GM10266 (cell line): ENCODE measurements at regions not wholly inside any gene's neighbourhood (a gene's known extent, or its start where the extent isn't known, plus 50 kb on each side); places are given as distances from the start of the nearest gene placed in this dataset.

Experiments used
- DNase-seq: peaks from one replicate; pipeline ENCODE4 v3.0.0; 2012; ENCODE audit errors: extremely low spot score
- TF ChIP-seq, protein P1 (sequence below): IDR thresholded peaks from 2 replicates; pipeline ENCODE4 v1.5.1; 2012; ENCODE audit warnings: mild to moderate bottlenecking, low read depth; ENCODE audit not compliant: control insufficient read depth, insufficient read depth; ENCODE audit errors: missing control alignments

DNA sequence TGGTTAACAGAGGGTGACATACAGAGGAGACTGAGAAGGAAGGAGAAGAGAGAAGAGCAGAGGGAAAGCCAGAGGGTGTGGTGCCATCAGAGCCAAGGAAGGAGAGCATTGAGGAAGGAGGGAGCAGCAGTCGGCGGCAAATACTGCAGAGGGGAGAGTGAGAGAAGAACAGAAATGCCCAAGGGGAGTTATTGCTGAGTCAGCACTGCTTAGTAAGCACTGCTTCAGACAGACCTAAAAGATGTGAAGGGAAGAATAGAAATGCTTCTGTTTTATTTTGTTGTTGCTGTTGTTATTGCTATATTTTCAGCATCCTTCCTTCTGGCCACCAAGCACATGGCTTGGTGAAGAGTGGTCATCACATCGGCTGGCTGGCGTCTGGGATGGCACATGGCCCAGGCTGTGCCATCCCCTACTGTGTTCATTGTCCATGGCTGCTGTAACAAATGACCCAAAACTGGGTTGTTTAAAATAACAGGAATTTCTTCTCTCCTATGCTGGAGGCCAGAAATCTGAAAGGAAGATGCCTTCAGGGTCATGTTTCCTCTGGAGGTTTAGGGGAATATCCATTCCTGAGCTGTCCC is 204.1 kb upstream of the CNR1 start:
- TF ChIP-seq, protein P1, sequence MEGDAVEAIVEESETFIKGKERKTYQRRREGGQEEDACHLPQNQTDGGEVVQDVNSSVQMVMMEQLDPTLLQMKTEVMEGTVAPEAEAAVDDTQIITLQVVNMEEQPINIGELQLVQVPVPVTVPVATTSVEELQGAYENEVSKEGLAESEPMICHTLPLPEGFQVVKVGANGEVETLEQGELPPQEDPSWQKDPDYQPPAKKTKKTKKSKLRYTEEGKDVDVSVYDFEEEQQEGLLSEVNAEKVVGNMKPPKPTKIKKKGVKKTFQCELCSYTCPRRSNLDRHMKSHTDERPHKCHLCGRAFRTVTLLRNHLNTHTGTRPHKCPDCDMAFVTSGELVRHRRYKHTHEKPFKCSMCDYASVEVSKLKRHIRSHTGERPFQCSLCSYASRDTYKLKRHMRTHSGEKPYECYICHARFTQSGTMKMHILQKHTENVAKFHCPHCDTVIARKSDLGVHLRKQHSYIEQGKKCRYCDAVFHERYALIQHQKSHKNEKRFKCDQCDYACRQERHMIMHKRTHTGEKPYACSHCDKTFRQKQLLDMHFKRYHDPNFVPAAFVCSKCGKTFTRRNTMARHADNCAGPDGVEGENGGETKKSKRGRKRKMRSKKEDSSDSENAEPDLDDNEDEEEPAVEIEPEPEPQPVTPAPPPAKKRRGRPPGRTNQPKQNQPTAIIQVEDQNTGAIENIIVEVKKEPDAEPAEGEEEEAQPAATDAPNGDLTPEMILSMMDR: no peak
- no peak for DNase-seq

DNA sequence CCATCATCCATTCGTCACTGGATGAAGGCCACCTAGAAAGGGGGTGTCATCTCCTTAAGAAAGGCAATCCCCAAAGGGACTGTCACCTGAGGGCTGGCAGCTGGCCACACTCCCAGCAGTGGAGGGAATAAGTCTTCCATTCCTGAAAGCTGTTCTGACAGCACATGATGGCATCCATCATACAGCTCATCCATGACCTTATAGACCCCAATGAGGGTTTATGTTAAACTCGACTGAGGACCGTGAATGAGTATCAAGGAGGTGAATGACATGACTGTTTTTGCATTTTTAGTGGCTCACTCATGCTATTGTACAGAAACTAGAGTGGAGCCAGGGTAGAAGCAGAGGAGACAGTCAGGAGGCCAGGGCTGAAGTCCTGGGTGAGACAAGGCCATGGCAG is 203.1 kb upstream of the CNR1 start:
- no peak for DNase-seq
- TF ChIP-seq, protein P1: no peak

DNA sequence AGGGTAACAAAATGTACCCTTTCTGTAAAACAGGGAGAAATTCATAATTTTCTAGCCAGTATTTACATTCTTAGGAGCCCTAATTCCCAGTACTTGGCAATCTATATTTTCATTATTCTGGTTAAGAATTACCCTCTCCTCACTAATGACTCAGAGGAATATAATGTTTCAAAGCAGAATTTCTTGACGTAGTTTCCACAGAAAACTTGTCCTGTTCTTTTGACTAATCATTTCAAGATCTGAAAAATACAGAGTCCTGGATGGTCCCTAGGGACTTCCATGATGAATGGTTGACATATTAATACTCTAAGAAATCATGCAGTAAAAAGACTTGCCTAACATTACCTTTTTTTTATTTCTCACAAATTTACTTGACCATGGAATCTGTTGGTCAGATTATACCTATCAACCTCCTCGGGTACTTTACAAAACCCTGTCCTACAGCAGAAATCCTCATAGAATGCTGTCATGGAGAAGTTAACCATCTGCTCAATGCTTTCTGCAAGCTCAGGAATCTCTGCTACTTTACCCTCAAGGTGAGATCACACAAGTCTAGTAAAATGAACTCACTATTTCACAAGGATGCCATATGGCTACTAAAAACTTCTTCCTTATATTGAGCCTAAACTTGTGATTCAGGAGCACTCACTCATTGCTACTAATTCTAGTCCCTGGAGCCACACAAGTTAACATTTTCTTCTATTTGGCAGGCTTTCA is 202.1 kb upstream of the CNR1 start:
- TF ChIP-seq, protein P1: no peak
- no peak for DNase-seq

DNA sequence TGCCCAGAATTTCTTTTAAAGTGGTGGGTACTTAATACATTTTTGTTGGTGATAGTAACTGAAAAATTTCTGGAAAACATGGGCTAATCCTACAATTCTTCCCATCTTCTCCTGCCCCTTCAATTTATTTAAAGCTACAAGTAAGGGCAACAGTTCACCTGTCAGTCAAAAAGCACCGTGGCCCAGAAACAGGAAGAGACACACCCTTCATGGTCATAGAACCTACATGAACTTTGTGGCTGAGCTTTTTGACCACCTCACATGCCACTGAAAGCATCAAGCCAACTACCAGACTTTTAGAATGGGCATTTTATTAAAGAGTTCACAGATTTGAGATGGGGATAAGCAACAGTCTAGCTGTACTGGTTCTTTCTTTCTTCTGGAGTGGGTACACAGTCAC is 201.1 kb upstream of the CNR1 start:
- TF ChIP-seq, protein P1: no peak
- DNase-seq: no peak

DNA sequence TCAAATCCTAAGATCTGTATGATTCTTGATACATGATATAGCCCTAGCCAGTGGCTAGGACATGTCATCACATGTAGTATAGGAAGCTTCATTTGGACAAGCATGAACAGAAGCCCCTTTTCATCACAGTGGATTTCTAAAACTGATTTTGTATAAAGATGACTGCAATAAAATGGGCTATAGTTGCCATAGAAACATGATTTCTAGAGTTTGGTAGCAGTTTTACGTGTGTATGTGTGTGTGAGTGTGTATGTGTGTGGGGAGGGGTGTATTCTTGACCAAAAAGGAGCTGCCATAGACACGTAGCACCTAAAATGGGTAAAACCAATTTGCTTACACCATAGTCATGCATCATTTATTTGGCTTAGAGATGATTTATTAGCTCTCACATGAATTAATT is 200.5 kb upstream of the CNR1 start:
- TF ChIP-seq, protein P1: no peak
- no peak for DNase-seq

DNA sequence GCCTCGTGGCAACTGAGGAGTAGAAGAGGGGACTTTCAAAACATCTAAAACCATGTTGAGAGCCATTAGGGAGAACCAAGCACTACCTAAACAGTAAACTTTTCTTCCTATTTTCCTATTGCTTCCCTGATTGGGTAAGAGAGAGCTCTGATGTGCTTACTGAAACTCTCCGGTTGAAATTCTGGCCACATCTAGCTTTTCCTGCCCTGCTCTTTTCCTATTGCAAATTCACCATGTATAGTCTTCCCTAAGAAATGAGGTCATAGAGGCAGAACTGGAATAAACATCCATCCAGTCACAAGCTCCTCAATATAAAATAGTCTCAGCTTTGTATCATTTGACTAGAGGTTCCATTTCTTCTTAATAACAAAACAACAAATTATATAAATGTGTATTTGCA is 199.5 kb upstream of the CNR1 start:
- no peak for DNase-seq
- TF ChIP-seq, protein P1: no peak

DNA sequence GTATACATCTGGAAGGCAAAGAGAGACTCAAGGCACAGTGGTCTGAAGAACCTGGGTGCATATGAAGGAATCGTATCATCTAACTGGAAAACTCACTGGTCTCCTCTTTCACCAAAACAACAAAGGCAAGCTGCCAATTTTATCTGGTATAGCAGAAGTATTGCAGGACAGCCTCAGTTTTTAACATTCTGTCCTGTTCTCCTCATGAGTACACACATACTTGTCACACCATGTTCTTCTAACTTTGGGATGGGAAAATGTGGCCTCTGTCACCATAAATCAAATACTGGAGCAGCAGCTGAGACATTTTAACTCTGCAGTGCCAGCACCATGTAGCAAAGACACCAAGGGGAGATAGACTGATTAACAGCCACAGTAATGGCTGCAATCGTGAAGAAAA is 199.1 kb upstream of the CNR1 start:
- no peak for DNase-seq
- TF ChIP-seq, protein P1: no peak
